Middle frontal gyrus (tissue), 1 donor: ENCODE measurements at regions not wholly inside any gene's neighbourhood (a gene's known extent, or its start where the extent isn't known, plus 50 kb on each side); places are given as distances from the start of the nearest gene placed in this dataset.

Experiments
- DNase-seq: peaks from one replicate; pipeline ENCODE4 v3.0.0-alpha.2; 2015; ENCODE audit warnings: low spot score; ENCODE audit errors: extremely low spot score

- no peak for DNase-seq
Measured at GRCh38 chr6:148142821-148143220, 199.8 kb upstream of the SASH1 start.

GRCh38 chr6:148143771-148144170 is 198.9 kb upstream of the SASH1 start:
- no peak for DNase-seq

DNA sequence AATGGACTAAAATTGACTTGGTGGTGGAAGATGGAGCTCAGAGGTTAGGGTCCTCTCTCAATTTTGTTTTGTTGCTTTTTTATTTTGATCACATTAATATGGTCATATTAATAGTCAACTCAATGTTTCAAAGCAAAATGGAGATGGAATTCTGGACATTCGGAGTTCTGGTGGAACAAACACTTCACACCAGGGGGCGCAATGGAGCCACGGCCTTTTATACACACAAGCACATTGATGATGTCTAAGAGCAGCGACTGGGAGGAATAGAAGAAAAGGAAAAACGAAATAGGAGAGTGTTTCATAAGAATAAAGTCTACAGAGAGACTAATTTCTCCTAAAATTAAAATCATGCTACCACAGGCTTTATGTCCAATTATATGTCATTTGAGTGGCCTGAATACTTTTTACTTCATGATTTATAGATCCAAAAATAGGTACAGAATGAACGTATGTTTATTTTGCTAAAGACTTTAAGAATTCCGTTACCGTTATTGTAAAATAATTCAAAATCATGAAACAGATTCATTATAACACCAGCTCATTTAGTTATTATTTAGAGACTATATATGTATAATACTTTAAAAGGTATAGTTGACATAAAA is 197.6 kb upstream of the SASH1 start:
- peak; percentile 32 for DNase-seq

DNA sequence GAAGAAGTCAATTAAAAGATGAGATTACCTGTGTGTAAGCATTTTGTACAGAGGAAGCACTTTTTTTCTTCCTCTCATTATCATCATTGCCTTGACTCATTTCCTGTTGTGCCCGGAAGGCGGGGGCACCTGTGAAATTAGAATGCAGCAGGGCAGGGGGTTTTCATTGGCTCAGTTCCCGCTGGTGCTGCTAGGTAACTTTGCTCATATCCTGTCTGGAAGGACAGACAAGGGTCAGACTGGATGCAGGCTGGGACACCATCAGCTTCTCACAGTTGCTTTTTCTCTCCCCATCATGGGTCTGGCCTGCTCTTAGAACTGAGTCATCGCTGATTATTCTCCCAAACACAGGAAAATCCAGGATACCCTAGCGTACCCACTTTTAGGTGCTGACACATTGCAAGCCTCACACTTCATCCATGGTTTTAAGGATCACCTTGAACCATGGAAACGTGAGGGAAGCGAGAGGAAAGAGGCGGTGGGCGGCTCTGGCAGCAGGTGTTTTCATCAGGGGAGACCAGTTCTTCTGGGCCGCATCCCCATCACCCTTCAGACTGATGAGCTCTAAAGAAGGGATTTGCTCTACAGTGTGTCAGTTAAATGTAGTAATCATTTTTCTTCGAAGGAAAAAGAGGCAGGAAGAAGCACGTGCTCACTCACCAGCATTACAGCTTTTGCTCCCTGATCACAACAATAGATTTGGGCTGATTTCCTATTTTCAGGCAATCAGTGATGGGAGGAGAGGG is 195.7 kb upstream of the SASH1 start:
- no peak for DNase-seq

GRCh38 chr6:148147463-148147830 is 195.2 kb upstream of the SASH1 start:
- no peak for DNase-seq

DNA sequence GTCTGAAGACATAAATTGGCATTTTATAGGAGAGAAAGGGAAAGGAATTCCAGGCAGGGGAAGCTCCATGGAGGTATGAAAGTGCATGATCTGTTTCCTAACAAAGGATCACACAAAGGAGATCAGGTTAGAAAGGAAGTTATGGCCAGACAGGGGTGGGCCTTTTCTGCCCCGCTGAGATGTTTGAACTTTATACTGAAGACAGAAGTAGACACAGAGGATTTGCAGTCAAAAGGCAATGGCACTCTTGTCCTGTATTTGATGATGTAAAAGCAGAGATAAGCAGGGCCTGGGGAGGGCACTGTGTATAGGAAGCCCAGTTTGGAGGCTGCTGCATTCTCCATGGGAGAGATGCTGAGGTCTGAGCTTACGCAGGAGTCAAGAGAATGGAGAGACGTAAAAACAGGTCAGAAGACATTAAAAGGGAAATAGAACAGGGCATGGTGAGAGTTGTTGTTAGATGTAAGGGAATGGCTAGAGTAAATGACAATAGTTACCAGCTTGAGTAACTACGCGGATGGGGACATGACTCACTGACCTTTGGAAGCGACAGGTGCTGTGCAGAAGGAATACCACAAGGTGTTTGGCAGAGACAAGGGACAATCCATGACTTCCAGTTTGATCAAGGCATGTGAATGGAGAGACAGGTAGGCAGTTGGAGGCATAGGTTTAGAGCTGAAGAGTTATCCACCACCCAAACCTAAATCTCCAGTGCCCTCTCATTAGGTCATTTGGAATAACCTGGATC is 190.6 kb upstream of the SASH1 start:
- DNase-seq = no peak

DNA sequence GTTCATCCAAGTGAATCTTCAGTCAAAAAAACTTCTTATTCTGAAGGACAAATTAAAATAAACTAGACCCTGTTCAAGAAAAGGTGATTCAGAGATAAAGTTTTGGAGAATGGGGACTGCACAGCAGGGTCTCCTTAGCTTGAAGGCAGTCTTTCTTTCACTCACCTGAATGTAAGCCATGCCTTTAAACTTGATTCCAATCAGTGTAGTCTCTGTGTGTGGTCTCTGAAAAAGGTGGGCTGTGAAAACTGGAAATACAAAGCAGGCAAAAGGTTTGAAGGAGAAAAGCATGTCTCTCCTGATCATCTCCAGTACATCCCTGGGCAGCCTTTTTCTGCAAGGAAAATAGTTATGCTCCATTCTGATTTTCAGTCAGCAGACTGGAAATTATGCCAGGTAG is 188.0 kb upstream of the SASH1 start:
- no peak for DNase-seq

- no peak for DNase-seq
Measured at GRCh38 chr6:148155293-148155692, 187.3 kb upstream of the SASH1 start.

- no peak for DNase-seq
Measured at GRCh38 chr6:148157841-148158240, 184.8 kb upstream of the SASH1 start.

- no peak for DNase-seq
Measured at GRCh38 chr6:148164645-148165044, 178.0 kb upstream of the SASH1 start.

GRCh38 chr6:148166339-148166968 is 176.2 kb upstream of the SASH1 start:
- DNase-seq = peak; percentile 23

DNA sequence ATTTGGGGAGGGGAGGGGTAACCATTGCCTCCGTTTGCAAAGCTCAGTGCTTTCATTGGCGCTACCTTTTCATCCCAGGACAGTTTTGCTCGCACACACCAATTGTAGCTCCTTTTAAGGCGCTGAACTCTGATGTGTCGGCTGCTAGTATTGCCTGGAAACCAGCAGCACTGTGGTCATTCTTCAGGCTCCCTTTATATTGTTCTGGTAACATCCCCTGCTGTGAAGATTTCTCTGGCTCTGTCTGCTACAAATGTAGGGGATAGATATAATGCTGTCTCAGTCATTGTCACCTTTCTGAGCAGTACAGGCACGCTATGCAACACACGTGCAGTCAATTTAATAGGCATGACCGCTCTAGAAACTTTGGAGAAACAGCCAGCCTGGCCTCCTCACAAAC is 172.9 kb upstream of the SASH1 start:
- no peak for DNase-seq

GRCh38 chr6:148170286-148170685 is 172.4 kb upstream of the SASH1 start:
- DNase-seq = no peak

DNA sequence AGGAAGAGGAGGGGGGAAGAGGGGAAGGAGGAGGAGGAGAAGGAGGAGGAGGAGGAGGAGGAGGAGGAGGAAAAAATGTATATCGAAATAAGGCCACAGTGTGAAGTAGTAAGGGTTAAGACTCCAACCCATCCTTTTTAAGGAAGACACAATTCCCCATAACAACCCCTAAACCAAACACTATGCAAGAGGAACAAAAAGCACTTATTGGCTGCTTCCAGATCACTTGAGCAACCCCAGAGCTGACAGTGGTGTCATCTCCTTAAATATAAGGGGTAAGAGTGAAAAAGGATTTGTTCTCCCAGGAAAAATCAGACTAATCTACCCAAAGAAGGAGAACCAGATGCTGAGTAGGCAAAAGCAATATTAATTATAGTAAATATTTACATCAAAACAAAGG is 169.1 kb upstream of the SASH1 start:
- DNase-seq = no peak

GRCh38 chr6:148175550-148176188 is 167.0 kb upstream of the SASH1 start:
- DNase-seq = no peak

- no peak for DNase-seq
Measured at GRCh38 chr6:148177589-148178233, 164.9 kb upstream of the SASH1 start.

DNA sequence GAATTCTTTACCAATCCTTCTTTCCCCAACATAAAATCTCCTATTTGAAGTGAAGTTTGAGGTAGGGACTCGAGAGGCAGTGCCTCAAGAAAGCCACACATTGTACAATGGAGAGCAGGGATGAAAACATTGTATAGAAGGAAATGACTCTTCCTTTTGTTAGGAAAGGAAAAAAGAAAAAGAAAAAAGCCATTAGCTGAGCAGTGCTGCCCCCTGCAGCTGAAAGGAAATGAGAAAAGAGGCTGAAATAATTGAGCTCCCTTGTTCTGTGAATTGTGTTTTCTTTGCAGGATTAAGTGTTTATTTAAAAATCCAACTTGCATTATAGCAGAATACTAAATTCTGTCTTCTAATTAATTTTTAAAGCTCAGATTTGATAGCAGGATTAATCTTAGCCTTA is 162.9 kb upstream of the SASH1 start:
- DNase-seq = no peak

GRCh38 chr6:148182378-148182777 is 160.3 kb upstream of the SASH1 start:
- DNase-seq = no peak

GRCh38 chr6:148183776-148184175 is 158.9 kb upstream of the SASH1 start:
- no peak for DNase-seq

GRCh38 chr6:148186916-148187315 is 155.7 kb upstream of the SASH1 start:
- DNase-seq = no peak

DNA sequence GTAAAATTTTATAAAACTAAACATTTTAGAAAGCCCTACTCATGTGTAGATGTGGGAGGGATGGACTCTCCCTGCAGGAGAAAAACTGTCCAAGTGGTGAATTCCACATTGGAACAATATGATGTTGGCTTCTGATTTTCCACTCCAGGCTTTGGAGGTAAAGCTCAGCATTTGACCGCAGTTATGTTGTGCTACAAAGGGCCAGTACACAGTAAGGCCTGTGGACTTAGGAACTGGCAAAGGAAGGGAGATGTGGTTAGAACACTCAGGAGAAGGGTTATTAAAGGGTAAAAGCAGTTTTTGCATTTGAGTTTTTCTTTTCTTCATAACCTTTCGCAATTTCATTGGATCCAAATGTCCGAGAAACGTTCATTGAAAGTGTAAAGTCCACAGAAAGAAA is 150.3 kb upstream of the SASH1 start:
- DNase-seq = no peak
